HEK293 (cell line): ENCODE measurements at regions not wholly inside any gene's neighbourhood (a gene's known extent, or its start where the extent isn't known, plus 50 kb on each side); places are given as distances from the start of the nearest gene placed in this dataset.

Source experiments
- CTCF ChIA-PET: fragments of 350-600 bp; formaldehyde crosslinking; extraction: SDS; loops from one replicate; lab custom pipeline; 2021; ENCODE audit warnings: antibody characterized with exemption; lab: Yijun Ruan, JAX
- POLR2A ChIA-PET: fragments of 300-600 bp; formaldehyde crosslinking; extraction: SDS; loops from one replicate; lab custom pipeline; 2020; ENCODE audit warnings: antibody characterized with exemption, inconsistent platforms; lab: Yijun Ruan, JAX
- H3K27ac ChIP-seq: fragments of 200-500 bp; sonication (Bioruptor generic); 2 replicates; pipeline ENCODE4 v1.5.1; 2014; ENCODE audit warnings: low read depth, low read length, control low read depth, inconsistent platforms; ENCODE audit errors: extremely low read depth
- H3K36me3 ChIP-seq, 2 experiments: fragments of 200-500 bp in 1 of 2; sonication (Bioruptor generic) in 1 of 2; 1 replicate in 1 of 2; 2 replicates in 1 of 2; pipeline ENCODE4 v1.5.1; 2014 to 2017; ENCODE audit warnings: inconsistent platforms in 2 of 2, low read length in 2 of 2; ENCODE audit not compliant: control insufficient read depth in 2 of 2, insufficient read depth in 1 of 2
- H3K4me1 ChIP-seq: fragments of 200-500 bp; sonication (Bioruptor generic); 2 replicates; pipeline ENCODE4 v1.5.1; 2014; ENCODE audit warnings: mild to moderate bottlenecking, low read length, inconsistent platforms; ENCODE audit not compliant: control insufficient read depth, insufficient read depth
- H3K4me3 ChIP-seq: 2 replicates; pipeline ENCODE4 v1.5.1; 2011; ENCODE audit warnings: low read depth, mild to moderate bottlenecking, control low read depth, low read length, moderate library complexity
- H3K9me3 ChIP-seq: fragments of 200-500 bp; sonication (Bioruptor generic); 2 replicates; pipeline ENCODE4 v1.5.1; 2014; ENCODE audit warnings: low read depth, low read length, inconsistent platforms; ENCODE audit not compliant: control insufficient read depth, insufficient read depth
- FEZF1 ChIP-seq: fragments of 450-650 bp; formaldehyde crosslinking; IDR thresholded peaks from 2 replicates; pipeline ENCODE4 v1.5.1; 2016; ENCODE audit warnings: missing biosample characterization, missing genetic modification characterization
- GLIS2 ChIP-seq: fragments of 450-650 bp; formaldehyde crosslinking; IDR thresholded peaks from 2 replicates; pipeline ENCODE4 v1.5.1; 2016; ENCODE audit warnings: missing biosample characterization, missing genetic modification characterization
- HOXC10 ChIP-seq: sonication (generic); formaldehyde crosslinking; IDR thresholded peaks from 2 replicates; pipeline ENCODE4 v1.8.1; 2023; ENCODE audit warnings: mild to moderate bottlenecking, missing genetic modification reagents
- KLF1 ChIP-seq: fragments of 450-650 bp; formaldehyde crosslinking; IDR thresholded peaks from 2 replicates; pipeline ENCODE4 v1.5.1; 2016; ENCODE audit warnings: missing biosample characterization, missing genetic modification characterization
- MZF1 ChIP-seq: fragments of 450-650 bp; formaldehyde crosslinking; IDR thresholded peaks from 2 replicates; pipeline ENCODE4 v1.5.1; 2017; ENCODE audit warnings: missing biosample characterization, missing genetic modification characterization, borderline replicate concordance
- RBAK ChIP-seq: fragments of 450-650 bp; formaldehyde crosslinking; IDR thresholded peaks from 2 replicates; pipeline ENCODE4 v1.5.1; 2016; ENCODE audit warnings: missing biosample characterization, missing genetic modification characterization
- SCRT2 ChIP-seq: fragments of 450-650 bp; formaldehyde crosslinking; IDR thresholded peaks from 2 replicates; pipeline ENCODE4 v1.5.1; 2016; ENCODE audit warnings: missing biosample characterization, missing genetic modification characterization
- TRIM28 ChIP-seq: IDR thresholded peaks from 2 replicates; pipeline ENCODE4 v1.6.1; 2011; ENCODE audit warnings: low read length, control low read depth, borderline replicate concordance
- WT1 ChIP-seq: fragments of 450-650 bp; formaldehyde crosslinking; IDR thresholded peaks from 2 replicates; pipeline ENCODE4 v1.5.1; 2016; ENCODE audit warnings: missing biosample characterization, missing genetic modification characterization
- YY2 ChIP-seq: fragments of 450-650 bp; formaldehyde crosslinking; IDR thresholded peaks from 2 replicates; pipeline ENCODE4 v1.5.1; 2016; ENCODE audit warnings: missing biosample characterization, missing genetic modification characterization
- ZBTB21 ChIP-seq: fragments of 450-650 bp; formaldehyde crosslinking; IDR thresholded peaks from 2 replicates; pipeline ENCODE4 v1.5.1; 2017; ENCODE audit warnings: missing biosample characterization, missing genetic modification characterization
- ZIC2 ChIP-seq: fragments of 450-650 bp; formaldehyde crosslinking; IDR thresholded peaks from 2 replicates; pipeline ENCODE4 v1.5.1; 2016; ENCODE audit warnings: missing biosample characterization, missing genetic modification characterization
- ZNF169 ChIP-seq: fragments of 450-650 bp; formaldehyde crosslinking; IDR thresholded peaks from 2 replicates; pipeline ENCODE4 v1.5.1; 2016; ENCODE audit warnings: missing biosample characterization, missing genetic modification characterization
- ZNF175 ChIP-seq: fragments of 450-650 bp; formaldehyde crosslinking; IDR thresholded peaks from 2 replicates; pipeline ENCODE4 v1.5.1; 2016; ENCODE audit warnings: missing biosample characterization, missing genetic modification characterization
- ZNF221 ChIP-seq: fragments of 450-650 bp; formaldehyde crosslinking; IDR thresholded peaks from 2 replicates; pipeline ENCODE4 v1.5.1; 2017; ENCODE audit warnings: missing biosample characterization, missing genetic modification characterization, borderline replicate concordance
- ZNF24 ChIP-seq: fragments of 450-650 bp; formaldehyde crosslinking; IDR thresholded peaks from 2 replicates; pipeline ENCODE4 v1.5.1; 2016; ENCODE audit warnings: missing biosample characterization, missing genetic modification characterization
- ZNF292 ChIP-seq: fragments of 450-650 bp; formaldehyde crosslinking; IDR thresholded peaks from 2 replicates; pipeline ENCODE4 v1.5.1; 2016; ENCODE audit warnings: low read depth, missing biosample characterization, missing genetic modification characterization, borderline replicate concordance
- ZNF324 ChIP-seq: fragments of 450-650 bp; formaldehyde crosslinking; IDR thresholded peaks from 2 replicates; pipeline ENCODE4 v1.5.1; 2016; ENCODE audit warnings: missing biosample characterization, missing genetic modification characterization
- ZNF366 ChIP-seq: fragments of 450-650 bp; formaldehyde crosslinking; conservative IDR thresholded peaks from 2 replicates; pipeline ENCODE4 v1.5.1; 2016; ENCODE audit warnings: missing biosample characterization, missing genetic modification characterization
- ZNF433 ChIP-seq: fragments of 450-650 bp; formaldehyde crosslinking; IDR thresholded peaks from 2 replicates; pipeline ENCODE4 v1.5.1; 2016; ENCODE audit warnings: missing biosample characterization, missing genetic modification characterization, low read depth
- ZNF670 ChIP-seq: fragments of 450-650 bp; formaldehyde crosslinking; IDR thresholded peaks from 2 replicates; pipeline ENCODE4 v1.5.1; 2016; ENCODE audit warnings: missing biosample characterization, missing genetic modification characterization, low read depth
- ZNF677 ChIP-seq: fragments of 450-650 bp; IDR thresholded peaks from 2 replicates; pipeline ENCODE4 v1.5.0; 2018; ENCODE audit warnings: missing biosample characterization, mild to moderate bottlenecking, missing genetic modification characterization, moderate library complexity
- ZNF777 ChIP-seq: fragments of 450-650 bp; formaldehyde crosslinking; IDR thresholded peaks from 2 replicates; pipeline ENCODE4 v1.5.1; 2017; ENCODE audit warnings: missing biosample characterization, missing genetic modification characterization, borderline replicate concordance
- TF ChIP-seq, protein P1 (sequence below): fragments of 450-650 bp; formaldehyde crosslinking; IDR thresholded peaks from 2 replicates; pipeline ENCODE4 v1.5.1; 2016; ENCODE audit warnings: missing biosample characterization, missing genetic modification characterization, borderline replicate concordance

DNA sequence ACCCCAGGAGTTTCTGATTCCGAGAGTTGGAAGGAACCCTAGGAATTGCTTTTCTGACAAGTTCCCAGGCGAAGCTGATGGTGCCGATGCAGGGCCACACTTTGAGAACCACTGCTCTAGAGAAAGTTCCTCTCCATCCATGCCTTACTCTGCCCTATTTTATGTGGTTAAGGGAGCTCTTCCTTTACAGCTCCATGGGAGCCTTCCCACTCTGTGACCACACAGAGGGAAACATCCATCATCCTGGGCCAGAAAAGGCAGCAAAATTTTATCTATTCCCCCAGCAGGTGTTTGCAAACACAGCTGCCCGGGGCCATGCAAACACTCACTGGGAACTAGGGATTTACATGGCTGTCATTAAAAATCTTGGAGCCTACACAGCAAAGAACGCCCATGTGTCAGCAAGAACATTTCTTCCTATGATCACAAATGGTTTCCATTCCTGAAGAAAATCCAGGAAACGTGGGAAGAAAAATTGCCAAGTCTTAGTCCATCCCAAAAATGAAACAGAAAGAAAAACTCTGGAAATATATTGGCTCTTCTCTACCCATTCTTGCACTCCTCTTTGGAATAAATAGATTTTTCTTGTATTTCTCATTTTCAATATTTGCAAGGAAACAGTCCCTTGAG is 252.7 kb downstream of the PMP22 start:
- Histone ChIP-seq H3K4me1 (no peaks in the 10 kb centered on the region), H3K4me3 (no peak overlapping the region), H3K9me3 (no peaks in the 10 kb centered on the region), H3K36me3 (no peaks in the 10 kb centered on the region), H3K27ac (no peak overlapping the region)
- TF ChIP-seq ZIC2 (tag by site-specific recombination) (peak; percentile 62), FEZF1 (peak; percentile 31; the same call in 1 of the 2 replicates), ZNF677 (tag by site-specific recombination) (no peak)
- POLR2A ChIA-PET = no interaction called here
- CTCF ChIA-PET = no interaction called here

DNA sequence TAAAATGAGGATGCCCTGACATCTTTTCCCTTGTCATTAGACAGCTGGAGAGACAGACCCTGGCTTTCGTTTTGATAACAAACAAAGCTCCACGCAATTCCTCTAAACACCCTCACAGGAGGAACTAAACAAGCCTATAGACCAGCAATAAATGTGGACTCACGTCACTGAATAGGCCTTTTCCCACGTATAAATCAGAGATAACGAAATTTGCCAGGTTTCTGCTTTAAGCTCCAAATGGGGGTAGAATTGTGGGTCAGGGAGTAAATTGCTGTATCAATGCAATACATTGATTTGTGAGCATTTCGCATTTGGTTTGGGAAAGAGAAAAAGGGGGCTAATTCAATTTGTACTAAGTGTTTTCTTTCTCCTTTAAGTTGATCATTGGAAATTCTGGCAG is 256.0 kb downstream of the PMP22 start:
- ChIA-PET POLR2A (no interaction called here), CTCF (interaction anchor here (0.7 kb wide), 1 partner anchor 52 kb away, joined by 3 read pairs; no protein-coding TSS in a partner anchor)
- Histone ChIP-seq H3K4me1 (no peaks in the 10 kb centered on the region), H3K4me3 (no peak overlapping the region), H3K27ac (no peak overlapping the region), H3K9me3 (no peaks in the 10 kb centered on the region), H3K36me3 (no peaks in the 10 kb centered on the region)
- TF ChIP-seq TRIM28 = no peak

DNA sequence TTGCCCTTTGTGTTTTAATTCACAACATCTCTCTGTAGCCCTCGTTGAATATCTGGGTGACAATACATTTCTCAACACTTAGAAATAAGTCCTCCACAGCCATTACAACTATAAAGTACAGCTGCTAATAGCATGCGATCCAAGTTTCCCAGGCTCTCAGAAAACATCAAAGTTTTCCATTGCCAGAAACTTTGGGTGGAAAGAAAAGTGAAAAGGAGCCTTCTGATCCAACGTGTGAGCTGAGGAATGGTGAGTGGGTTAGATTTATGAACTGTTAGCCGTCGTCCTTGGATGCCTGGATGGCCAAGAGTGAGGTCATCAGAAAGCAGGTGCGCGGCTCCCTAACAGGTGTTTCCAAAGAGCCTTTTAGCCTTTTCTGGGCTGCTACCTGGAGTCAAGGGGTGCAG is 258.0 kb downstream of the PMP22 start:
- no peaks in the 10 kb centered on the region for H3K36me3 ChIP-seq
- CTCF ChIA-PET = no interaction called here
- no peak for TF ChIP-seq ZNF670 (tag by site-specific recombination)
- no peak for TF ChIP-seq HOXC10
- TF ChIP-seq ZNF292 (tag by site-specific recombination) = no peak
- TF ChIP-seq ZNF777 (tag by site-specific recombination) = no peak
- no peak for TF ChIP-seq GLIS2 (tag by site-specific recombination)
- TF ChIP-seq, all 188 proteins: peak for 0
- Histone ChIP-seq H3K27ac (no peak overlapping the region), H3K9me3 (no peaks in the 10 kb centered on the region), H3K4me1 (no peaks in the 10 kb centered on the region), H3K4me3 (no peak overlapping the region)
- POLR2A ChIA-PET = no interaction called here

DNA sequence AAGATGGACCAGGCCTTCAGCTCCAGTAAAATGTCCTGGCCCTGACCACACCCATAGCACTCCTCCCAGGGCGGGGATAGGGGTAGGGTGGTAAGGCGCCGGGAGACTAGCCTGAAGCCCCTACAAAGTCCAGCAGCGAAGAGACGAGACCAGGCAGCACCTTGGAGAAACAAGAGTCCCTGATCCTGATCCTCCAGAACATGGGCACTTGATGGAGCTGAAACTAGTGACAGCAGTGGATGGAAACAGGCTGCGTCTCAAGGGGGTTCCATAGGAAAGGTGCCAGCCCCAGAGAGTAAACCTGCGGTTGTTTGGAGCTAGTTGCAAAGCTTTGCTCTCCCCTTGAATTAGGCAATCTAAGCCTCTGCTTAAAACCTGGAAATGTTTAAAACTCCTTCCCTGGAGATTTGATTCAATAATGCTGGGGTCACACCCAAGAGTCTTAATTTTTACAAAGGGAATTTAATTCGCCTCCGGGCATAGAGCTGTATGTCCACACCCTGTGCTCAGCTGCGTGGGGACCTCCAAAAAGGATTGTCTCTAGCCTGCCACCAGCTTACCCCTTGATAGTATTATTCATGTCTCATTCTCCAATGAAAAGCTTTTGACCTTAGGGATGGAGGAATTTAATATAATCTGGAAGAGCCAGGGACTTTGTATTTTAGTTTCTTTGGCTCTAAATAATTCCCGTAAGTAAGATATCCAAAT is 258.6 kb downstream of the PMP22 start:
- ChIA-PET CTCF (no interaction called here), POLR2A (no interaction called here)
- Histone ChIP-seq H3K9me3 (no peaks in the 10 kb centered on the region), H3K36me3 (no peaks in the 10 kb centered on the region), H3K4me3 (no peak overlapping the region), H3K4me1 (no peaks in the 10 kb centered on the region), H3K27ac (no peak overlapping the region)
- no peak for TF ChIP-seq SCRT2
- TF ChIP-seq ZNF433 (tag by site-specific recombination) = no peak
- no peak for TF ChIP-seq RBAK (tag by site-specific recombination)
- TF ChIP-seq ZNF169 (tag by site-specific recombination) = no peak
- TF ChIP-seq KLF1 (tag by site-specific recombination) = no peak
- TF ChIP-seq WT1 (tag by site-specific recombination) = no peak
- no peak for TF ChIP-seq YY2 (tag by site-specific recombination)
- no peak for TF ChIP-seq ZNF175
- no peak for TF ChIP-seq ZNF24 (tag by site-specific recombination)
- TF ChIP-seq MZF1 (tag by site-specific recombination) = no peak
- no peak for TF ChIP-seq ZNF366 (tag by site-specific recombination)
- no peak for TF ChIP-seq ZNF221 (tag by site-specific recombination)
- TF ChIP-seq ZNF324 (tag by site-specific recombination) = no peak
- TF ChIP-seq, protein P1, sequence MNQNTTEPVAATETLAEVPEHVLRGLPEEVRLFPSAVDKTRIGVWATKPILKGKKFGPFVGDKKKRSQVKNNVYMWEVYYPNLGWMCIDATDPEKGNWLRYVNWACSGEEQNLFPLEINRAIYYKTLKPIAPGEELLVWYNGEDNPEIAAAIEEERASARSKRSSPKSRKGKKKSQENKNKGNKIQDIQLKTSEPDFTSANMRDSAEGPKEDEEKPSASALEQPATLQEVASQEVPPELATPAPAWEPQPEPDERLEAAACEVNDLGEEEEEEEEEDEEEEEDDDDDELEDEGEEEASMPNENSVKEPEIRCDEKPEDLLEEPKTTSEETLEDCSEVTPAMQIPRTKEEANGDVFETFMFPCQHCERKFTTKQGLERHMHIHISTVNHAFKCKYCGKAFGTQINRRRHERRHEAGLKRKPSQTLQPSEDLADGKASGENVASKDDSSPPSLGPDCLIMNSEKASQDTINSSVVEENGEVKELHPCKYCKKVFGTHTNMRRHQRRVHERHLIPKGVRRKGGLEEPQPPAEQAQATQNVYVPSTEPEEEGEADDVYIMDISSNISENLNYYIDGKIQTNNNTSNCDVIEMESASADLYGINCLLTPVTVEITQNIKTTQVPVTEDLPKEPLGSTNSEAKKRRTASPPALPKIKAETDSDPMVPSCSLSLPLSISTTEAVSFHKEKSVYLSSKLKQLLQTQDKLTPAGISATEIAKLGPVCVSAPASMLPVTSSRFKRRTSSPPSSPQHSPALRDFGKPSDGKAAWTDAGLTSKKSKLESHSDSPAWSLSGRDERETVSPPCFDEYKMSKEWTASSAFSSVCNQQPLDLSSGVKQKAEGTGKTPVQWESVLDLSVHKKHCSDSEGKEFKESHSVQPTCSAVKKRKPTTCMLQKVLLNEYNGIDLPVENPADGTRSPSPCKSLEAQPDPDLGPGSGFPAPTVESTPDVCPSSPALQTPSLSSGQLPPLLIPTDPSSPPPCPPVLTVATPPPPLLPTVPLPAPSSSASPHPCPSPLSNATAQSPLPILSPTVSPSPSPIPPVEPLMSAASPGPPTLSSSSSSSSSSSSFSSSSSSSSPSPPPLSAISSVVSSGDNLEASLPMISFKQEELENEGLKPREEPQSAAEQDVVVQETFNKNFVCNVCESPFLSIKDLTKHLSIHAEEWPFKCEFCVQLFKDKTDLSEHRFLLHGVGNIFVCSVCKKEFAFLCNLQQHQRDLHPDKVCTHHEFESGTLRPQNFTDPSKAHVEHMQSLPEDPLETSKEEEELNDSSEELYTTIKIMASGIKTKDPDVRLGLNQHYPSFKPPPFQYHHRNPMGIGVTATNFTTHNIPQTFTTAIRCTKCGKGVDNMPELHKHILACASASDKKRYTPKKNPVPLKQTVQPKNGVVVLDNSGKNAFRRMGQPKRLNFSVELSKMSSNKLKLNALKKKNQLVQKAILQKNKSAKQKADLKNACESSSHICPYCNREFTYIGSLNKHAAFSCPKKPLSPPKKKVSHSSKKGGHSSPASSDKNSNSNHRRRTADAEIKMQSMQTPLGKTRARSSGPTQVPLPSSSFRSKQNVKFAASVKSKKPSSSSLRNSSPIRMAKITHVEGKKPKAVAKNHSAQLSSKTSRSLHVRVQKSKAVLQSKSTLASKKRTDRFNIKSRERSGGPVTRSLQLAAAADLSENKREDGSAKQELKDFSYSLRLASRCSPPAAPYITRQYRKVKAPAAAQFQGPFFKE (tag by site-specific recombination) = no peak
- TF ChIP-seq ZBTB21 (tag by site-specific recombination) = no peak
